Hepatocyte (in vitro differentiated cells): ENCODE measurements at regions not wholly inside any gene's neighbourhood (a gene's known extent, or its start where the extent isn't known, plus 50 kb on each side); places are given as distances from the start of the nearest gene placed in this dataset.

ENCODE experiments used
- CTCF ChIP-seq: fragments of 200-600 bp; sonication (generic); IDR thresholded peaks from 2 replicates; pipeline ENCODE4 v1.5.1; 2016; ENCODE audit warnings: antibody characterized with exemption, mild to moderate bottlenecking; ENCODE audit not compliant: poor library complexity
- EZH2 ChIP-seq: fragments of 200-600 bp; sonication (generic); IDR thresholded peaks from 2 replicates; pipeline ENCODE4 v1.6.1; 2016; ENCODE audit warnings: antibody characterized with exemption, mild to moderate bottlenecking, borderline replicate concordance
- EZH2phosphoT487 ChIP-seq: fragments of 200-600 bp; sonication (generic); IDR thresholded peaks from one replicate; pipeline ENCODE4 v1.6.1; 2018; ENCODE audit warnings: antibody characterized with exemption, mild to moderate bottlenecking, low read depth, moderate library complexity; ENCODE audit not compliant: unreplicated experiment, severe bottlenecking

GRCh38 chrX:84932814-84933213, 70.9 kb upstream of the APOOL start:
- TF ChIP-seq CTCF (no peak), EZH2phosphoT487 (no peak), EZH2 (no peak)
